Ovary (tissue), 3 donors: ENCODE measurements at regions not wholly inside any gene's neighbourhood (a gene's known extent, or its start where the extent isn't known, plus 50 kb on each side); places are given as distances from the start of the nearest gene placed in this dataset.

Source experiments
- EP300 ChIP-seq: sonication (generic); formaldehyde crosslinking; IDR thresholded peaks from one replicate; pipeline ENCODE4 v1.6.1; 2017; ENCODE audit warnings: antibody characterized with exemption
- POLR2A ChIP-seq: fragments of 450-650 bp; IDR thresholded peaks from one replicate; pipeline ENCODE4 v1.6.1; 2017; ENCODE audit warnings: antibody characterized with exemption, mild to moderate bottlenecking, moderate library complexity
- TF ChIP-seq, protein P1 (sequence below), 3 donors: fragments of 450-650 bp in 2 of 3; fragments of 200-600 bp in 1 of 3; IDR thresholded peaks; one replicate each; pipeline versions ENCODE4 v1.5.1 to v1.8.0; 2016 to 2022; ENCODE audit warnings: antibody characterized with exemption in 3 of 3, mild to moderate bottlenecking in 1 of 3
- donor health status: DM: no; HTN: no; CAD: no.

DNA sequence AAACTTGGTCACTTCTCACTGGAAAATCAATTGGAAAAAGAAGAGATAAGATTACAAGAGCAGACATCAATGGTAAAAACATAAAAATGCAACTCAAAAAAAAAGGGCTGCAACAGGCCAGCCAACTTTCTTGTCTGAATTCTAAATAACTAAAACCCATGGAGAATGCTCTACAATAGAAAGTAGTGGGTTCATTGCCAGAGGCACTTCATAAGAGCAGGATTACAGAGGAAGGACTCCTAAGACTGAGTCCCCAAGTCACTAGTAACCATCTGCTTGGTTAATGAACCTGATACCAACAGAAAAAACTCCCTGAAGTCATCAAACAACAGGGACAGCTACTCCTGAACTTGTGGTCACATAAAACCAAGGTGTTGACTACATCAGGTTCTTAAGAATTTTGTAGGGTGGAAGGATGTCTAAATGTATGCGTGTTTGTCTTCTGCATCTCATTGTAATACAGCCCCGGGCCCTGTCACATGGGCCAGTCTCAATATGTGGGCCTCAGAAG is 148.6 kb downstream of the IMPG2 start:
- TF ChIP-seq, protein P1, sequence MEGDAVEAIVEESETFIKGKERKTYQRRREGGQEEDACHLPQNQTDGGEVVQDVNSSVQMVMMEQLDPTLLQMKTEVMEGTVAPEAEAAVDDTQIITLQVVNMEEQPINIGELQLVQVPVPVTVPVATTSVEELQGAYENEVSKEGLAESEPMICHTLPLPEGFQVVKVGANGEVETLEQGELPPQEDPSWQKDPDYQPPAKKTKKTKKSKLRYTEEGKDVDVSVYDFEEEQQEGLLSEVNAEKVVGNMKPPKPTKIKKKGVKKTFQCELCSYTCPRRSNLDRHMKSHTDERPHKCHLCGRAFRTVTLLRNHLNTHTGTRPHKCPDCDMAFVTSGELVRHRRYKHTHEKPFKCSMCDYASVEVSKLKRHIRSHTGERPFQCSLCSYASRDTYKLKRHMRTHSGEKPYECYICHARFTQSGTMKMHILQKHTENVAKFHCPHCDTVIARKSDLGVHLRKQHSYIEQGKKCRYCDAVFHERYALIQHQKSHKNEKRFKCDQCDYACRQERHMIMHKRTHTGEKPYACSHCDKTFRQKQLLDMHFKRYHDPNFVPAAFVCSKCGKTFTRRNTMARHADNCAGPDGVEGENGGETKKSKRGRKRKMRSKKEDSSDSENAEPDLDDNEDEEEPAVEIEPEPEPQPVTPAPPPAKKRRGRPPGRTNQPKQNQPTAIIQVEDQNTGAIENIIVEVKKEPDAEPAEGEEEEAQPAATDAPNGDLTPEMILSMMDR (IDR thresholded peaks at IDR 0.05), result no peak
- TF ChIP-seq EP300 (no peak), POLR2A (no peak)
